A673 (cell line): ENCODE measurements at regions not wholly inside any gene's neighbourhood (a gene's known extent, or its start where the extent isn't known, plus 50 kb on each side); places are given as distances from the start of the nearest gene placed in this dataset.

ENCODE experiments used
- EZH2 ChIP-seq: fragments of 200-600 bp; sonication (generic); IDR thresholded peaks from 2 replicates; pipeline ENCODE4 v1.6.1; 2017; ENCODE audit warnings: borderline replicate concordance, low read depth, mild to moderate bottlenecking, mixed read lengths, antibody characterized with exemption, low read length; ENCODE audit not compliant: poor library complexity, severe bottlenecking
- TF ChIP-seq, protein P1 (sequence below): fragments of 300-800, 200-600 bp; sonication (generic); conservative IDR thresholded peaks from 2 replicates; pipeline ENCODE4 v1.5.1; 2017; ENCODE audit warnings: low read depth, mild to moderate bottlenecking, antibody characterized with exemption, low read length, moderate library complexity, mixed read lengths

DNA sequence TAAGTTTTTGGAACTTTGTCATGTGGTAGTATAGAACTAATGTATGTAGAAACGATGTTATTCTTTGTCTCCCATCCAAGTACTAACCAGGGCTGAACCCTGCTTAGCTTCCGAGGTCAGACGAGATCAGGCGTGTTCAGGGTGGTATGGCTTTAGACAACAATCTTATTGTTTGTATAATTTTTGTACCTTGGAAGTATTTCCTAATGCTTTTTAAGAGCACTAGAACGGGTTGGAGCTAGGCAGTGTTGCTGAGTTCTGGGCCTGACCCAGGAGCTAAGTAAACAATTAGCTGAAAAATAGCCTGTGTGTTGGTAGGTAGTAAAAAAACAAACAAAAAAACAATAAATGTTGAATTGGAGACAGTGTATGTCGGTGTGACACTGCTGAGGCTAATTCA is 244.3 kb downstream of the EMP1 start:
- TF ChIP-seq, protein P1, sequence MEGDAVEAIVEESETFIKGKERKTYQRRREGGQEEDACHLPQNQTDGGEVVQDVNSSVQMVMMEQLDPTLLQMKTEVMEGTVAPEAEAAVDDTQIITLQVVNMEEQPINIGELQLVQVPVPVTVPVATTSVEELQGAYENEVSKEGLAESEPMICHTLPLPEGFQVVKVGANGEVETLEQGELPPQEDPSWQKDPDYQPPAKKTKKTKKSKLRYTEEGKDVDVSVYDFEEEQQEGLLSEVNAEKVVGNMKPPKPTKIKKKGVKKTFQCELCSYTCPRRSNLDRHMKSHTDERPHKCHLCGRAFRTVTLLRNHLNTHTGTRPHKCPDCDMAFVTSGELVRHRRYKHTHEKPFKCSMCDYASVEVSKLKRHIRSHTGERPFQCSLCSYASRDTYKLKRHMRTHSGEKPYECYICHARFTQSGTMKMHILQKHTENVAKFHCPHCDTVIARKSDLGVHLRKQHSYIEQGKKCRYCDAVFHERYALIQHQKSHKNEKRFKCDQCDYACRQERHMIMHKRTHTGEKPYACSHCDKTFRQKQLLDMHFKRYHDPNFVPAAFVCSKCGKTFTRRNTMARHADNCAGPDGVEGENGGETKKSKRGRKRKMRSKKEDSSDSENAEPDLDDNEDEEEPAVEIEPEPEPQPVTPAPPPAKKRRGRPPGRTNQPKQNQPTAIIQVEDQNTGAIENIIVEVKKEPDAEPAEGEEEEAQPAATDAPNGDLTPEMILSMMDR: no peak
- TF ChIP-seq EZH2: no peak
